ENCODE measurements at regions not wholly inside any gene's neighbourhood (a gene's known extent, or its start where the extent isn't known, plus 50 kb on each side); places are given as distances from the start of the nearest gene placed in this dataset.
"Not testable (repeated sequence)": the region's sequence is repeated elsewhere in the genome, so short reads cannot be mapped to it uniquely, and the experiment has no call there.

- intact Hi-C loops (cut with DNase I): no loop called here
- ATAC-seq (peak; percentile 65), DNase-seq (no peak)
These were observed 188.3 kb downstream of the SH3BGRL start for GRCh38 chrX:81390237-81390636.

GRCh38 chrX:81392396-81392795 is 190.5 kb downstream of the SH3BGRL start:
- no peaks in the 10 kb centered on the region for H3K4me1 ChIP-seq

More at GRCh38 chrX:81390237-81390636, 188.3 kb downstream of the SH3BGRL start:
- no peaks in the 10 kb centered on the region for H3K36me3 ChIP-seq
- no peaks in the 10 kb centered on the region for H3K9me3 ChIP-seq
- H3K27ac ChIP-seq: no peak overlapping the region
- H3K4me1 ChIP-seq: no peaks in the 10 kb centered on the region
- H3K27me3 ChIP-seq: no peaks in the 10 kb centered on the region
- H3K4me3 ChIP-seq: no peak overlapping the region
- TF ChIP-seq CTCF (IDR thresholded peaks at IDR 0.05): no peak

GRCh38 chrX:81405781-81406180 is 203.9 kb downstream of the SH3BGRL start:
- ATAC-seq (no peak), DNase-seq (no peak)
- Histone ChIP-seq H3K4me1 (no peaks in the 10 kb centered on the region), H3K9me3 (no peaks in the 10 kb centered on the region), H3K36me3 (no peaks in the 10 kb centered on the region), H3K27ac (no peak overlapping the region), H3K27me3 (no peaks in the 10 kb centered on the region), H3K4me3 (no peak overlapping the region)
- no peak for TF ChIP-seq CTCF (IDR thresholded peaks at IDR 0.05)
- intact Hi-C loops (cut with DNase I): no loop called here

More at GRCh38 chrX:81392396-81392795, 190.5 kb downstream of the SH3BGRL start:
- intact Hi-C loops (cut with DNase I): no loop called here
- H3K36me3 ChIP-seq: no peaks in the 10 kb centered on the region
- no peak overlapping the region for H3K4me3 ChIP-seq
- no peak overlapping the region for H3K27ac ChIP-seq
- TF ChIP-seq CTCF (IDR thresholded peaks at IDR 0.05): no peak
- H3K27me3 ChIP-seq: no peaks in the 10 kb centered on the region
- H3K9me3 ChIP-seq: no peaks in the 10 kb centered on the region
- no peak for DNase-seq
- peak; percentile 45 for ATAC-seq

- H3K27me3 ChIP-seq: no peaks in the 10 kb centered on the region
- ATAC-seq (no peak), DNase-seq (no peak)
- intact Hi-C loops (cut with DNase I): no loop called here
- no peaks in the 10 kb centered on the region for H3K36me3 ChIP-seq
- H3K4me3 ChIP-seq: no peak overlapping the region
- TF ChIP-seq CTCF (IDR thresholded peaks at IDR 0.05): no peak
- H3K27ac ChIP-seq: no peak overlapping the region
- H3K9me3 ChIP-seq: no peaks in the 10 kb centered on the region
- H3K4me1 ChIP-seq: no peaks in the 10 kb centered on the region
These were observed 209.6 kb downstream of the SH3BGRL start for GRCh38 chrX:81411517-81411916.

GRCh38 chrX:81412428-81412827 is 210.5 kb downstream of the SH3BGRL start:
- no peak for ATAC-seq
- no peak overlapping the region for H3K27ac ChIP-seq
- no peaks in the 10 kb centered on the region for H3K9me3 ChIP-seq
- DNase-seq: no peak
- H3K36me3 ChIP-seq: no peaks in the 10 kb centered on the region
- no peaks in the 10 kb centered on the region for H3K4me1 ChIP-seq
- TF ChIP-seq CTCF (IDR thresholded peaks at IDR 0.05): no peak
- no peaks in the 10 kb centered on the region for H3K27me3 ChIP-seq
- no peak overlapping the region for H3K4me3 ChIP-seq
- intact Hi-C loops (cut with DNase I): no loop called here

GRCh38 chrX:81412857-81413256 is 211.0 kb downstream of the SH3BGRL start:
- H3K27me3 ChIP-seq; ATAC-seq; H3K36me3 ChIP-seq; H3K4me3 ChIP-seq; intact Hi-C loops (cut with DNase I); H3K27ac ChIP-seq; DNase-seq; H3K9me3 ChIP-seq; H3K4me1 ChIP-seq: not testable (repeated sequence)
